A673 (cell line): ENCODE measurements at regions not wholly inside any gene's neighbourhood (a gene's known extent, or its start where the extent isn't known, plus 50 kb on each side); places are given as distances from the start of the nearest gene placed in this dataset.
"Not testable (repeated sequence)": the region's sequence is repeated elsewhere in the genome, so short reads cannot be mapped to it uniquely, and the experiment has no call there.

ENCODE experiments used
- BruUV-seq: library from RNA; stranded (reverse); fragments of 400-500 nt; replicated peaks from 2 replicates; lab custom pipeline; 2021; lab: Mats Ljungman, UMichigan
- CTCF ChIA-PET: fragments of 300-600 bp; sonication (Branson Sonifier 250); formaldehyde crosslinking; loops from one replicate; lab custom pipeline; 2022; ENCODE audit warnings: antibody characterized with exemption; lab: Charles Lee
- POLR2A ChIA-PET: fragments of 300-600 bp; sonication (Branson Sonifier 250); formaldehyde crosslinking; loops from one replicate; lab custom pipeline; 2022; ENCODE audit warnings: antibody characterized with exemption; ENCODE audit not compliant: low non-redundant PET; lab: Charles Lee
- DNase-seq: peaks from one replicate; pipeline ENCODE4 v3.0.0-alpha.2; 2015; ENCODE audit warnings: low spot score
- H3K27ac ChIP-seq: fragments of 200-600 bp; sonication (generic); 2 replicates; pipeline ENCODE4 v1.5.1; 2016; ENCODE audit warnings: mixed run types, low read depth, mild to moderate bottlenecking, mixed read lengths, antibody characterized with exemption, low read length; ENCODE audit not compliant: poor library complexity, severe bottlenecking
- H3K27me3 ChIP-seq: fragments of 200-600 bp; sonication (generic); replicated peaks from 2 replicates; pipeline ENCODE4 v1.6.1; 2017; ENCODE audit warnings: mixed run types, low read depth, mild to moderate bottlenecking, mixed read lengths, antibody characterized with exemption, low read length; ENCODE audit not compliant: insufficient read depth, poor library complexity
- H3K36me3 ChIP-seq: fragments of 200-600 bp; sonication (generic); 2 replicates; pipeline ENCODE4 v1.6.1; 2016; ENCODE audit warnings: mixed run types, mild to moderate bottlenecking, mixed read lengths, antibody characterized with exemption, low read length; ENCODE audit not compliant: insufficient read depth, poor library complexity, severe bottlenecking
- H3K4me1 ChIP-seq: fragments of 200-600 bp; sonication (generic); 2 replicates; pipeline ENCODE4 v1.6.1; 2017; ENCODE audit warnings: mixed run types, mild to moderate bottlenecking, mixed read lengths, antibody characterized with exemption, low read length; ENCODE audit not compliant: insufficient read depth, poor library complexity, severe bottlenecking
- H3K4me3 ChIP-seq: fragments of 200-600 bp; sonication (generic); 2 replicates; pipeline ENCODE4 v1.5.1; 2016; ENCODE audit warnings: low read depth, mixed run types, mild to moderate bottlenecking, mixed read lengths, low read length; ENCODE audit not compliant: poor library complexity, severe bottlenecking
- H3K9me3 ChIP-seq: fragments of 200-600 bp; sonication (generic); 2 replicates; pipeline ENCODE4 v1.6.1; 2016; ENCODE audit warnings: mixed run types, low read depth, mild to moderate bottlenecking, mixed read lengths, antibody characterized with exemption, low read length; ENCODE audit not compliant: poor library complexity, severe bottlenecking
- EZH2 ChIP-seq: fragments of 200-600 bp; sonication (generic); IDR thresholded peaks from 2 replicates; pipeline ENCODE4 v1.6.1; 2017; ENCODE audit warnings: borderline replicate concordance, low read depth, mild to moderate bottlenecking, mixed read lengths, antibody characterized with exemption, low read length; ENCODE audit not compliant: poor library complexity, severe bottlenecking
- intact Hi-C: fragments of 100-400 bp; cut with micrococcal nuclease; formaldehyde crosslinking; loops from one replicate; pipeline ENCODE4 v1.10.0; 2022; ENCODE audit not compliant: unreplicated experiment
- TF ChIP-seq, protein P1 (sequence below): fragments of 300-800, 200-600 bp; sonication (generic); conservative IDR thresholded peaks from 2 replicates; pipeline ENCODE4 v1.5.1; 2017; ENCODE audit warnings: low read depth, mild to moderate bottlenecking, antibody characterized with exemption, low read length, moderate library complexity, mixed read lengths

DNA sequence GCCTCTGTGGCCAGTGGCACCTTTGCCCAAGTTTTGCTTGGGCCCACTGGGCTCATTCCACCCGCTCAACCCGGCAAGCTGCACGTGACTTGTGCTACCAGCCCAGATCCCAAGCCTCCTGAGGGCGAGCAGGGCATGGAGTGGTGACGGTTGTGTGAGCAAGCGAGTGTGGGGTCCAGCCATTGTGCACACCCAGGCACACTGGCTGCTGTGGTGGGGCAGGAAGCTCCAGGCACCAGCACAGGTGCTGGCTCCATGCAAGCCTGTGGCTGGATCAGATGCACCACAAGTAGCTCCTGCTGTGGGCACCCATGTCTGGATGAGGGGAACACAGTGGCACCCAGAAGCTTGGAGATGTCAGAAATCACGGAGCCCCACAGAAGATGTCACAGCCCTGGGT is 557.0 kb upstream of the GNPDA2 start:
- no peak for DNase-seq
- intact Hi-C loops, result no loop called here
- ChIA-PET POLR2A (no interaction called here), CTCF (no interaction called here)
- no TSS peak for BruUV-seq
- no peaks in the 10 kb centered on the region for H3K9me3 ChIP-seq
- TF ChIP-seq EZH2, result no peak
- TF ChIP-seq, protein P1, sequence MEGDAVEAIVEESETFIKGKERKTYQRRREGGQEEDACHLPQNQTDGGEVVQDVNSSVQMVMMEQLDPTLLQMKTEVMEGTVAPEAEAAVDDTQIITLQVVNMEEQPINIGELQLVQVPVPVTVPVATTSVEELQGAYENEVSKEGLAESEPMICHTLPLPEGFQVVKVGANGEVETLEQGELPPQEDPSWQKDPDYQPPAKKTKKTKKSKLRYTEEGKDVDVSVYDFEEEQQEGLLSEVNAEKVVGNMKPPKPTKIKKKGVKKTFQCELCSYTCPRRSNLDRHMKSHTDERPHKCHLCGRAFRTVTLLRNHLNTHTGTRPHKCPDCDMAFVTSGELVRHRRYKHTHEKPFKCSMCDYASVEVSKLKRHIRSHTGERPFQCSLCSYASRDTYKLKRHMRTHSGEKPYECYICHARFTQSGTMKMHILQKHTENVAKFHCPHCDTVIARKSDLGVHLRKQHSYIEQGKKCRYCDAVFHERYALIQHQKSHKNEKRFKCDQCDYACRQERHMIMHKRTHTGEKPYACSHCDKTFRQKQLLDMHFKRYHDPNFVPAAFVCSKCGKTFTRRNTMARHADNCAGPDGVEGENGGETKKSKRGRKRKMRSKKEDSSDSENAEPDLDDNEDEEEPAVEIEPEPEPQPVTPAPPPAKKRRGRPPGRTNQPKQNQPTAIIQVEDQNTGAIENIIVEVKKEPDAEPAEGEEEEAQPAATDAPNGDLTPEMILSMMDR, result no peak
- H3K4me3 ChIP-seq, result no peak overlapping the region
- no peak overlapping the region for H3K27ac ChIP-seq
- H3K27me3 ChIP-seq, result no peaks in the 10 kb centered on the region
- no peaks in the 10 kb centered on the region for H3K4me1 ChIP-seq
- H3K36me3 ChIP-seq, result no peaks in the 10 kb centered on the region

DNA sequence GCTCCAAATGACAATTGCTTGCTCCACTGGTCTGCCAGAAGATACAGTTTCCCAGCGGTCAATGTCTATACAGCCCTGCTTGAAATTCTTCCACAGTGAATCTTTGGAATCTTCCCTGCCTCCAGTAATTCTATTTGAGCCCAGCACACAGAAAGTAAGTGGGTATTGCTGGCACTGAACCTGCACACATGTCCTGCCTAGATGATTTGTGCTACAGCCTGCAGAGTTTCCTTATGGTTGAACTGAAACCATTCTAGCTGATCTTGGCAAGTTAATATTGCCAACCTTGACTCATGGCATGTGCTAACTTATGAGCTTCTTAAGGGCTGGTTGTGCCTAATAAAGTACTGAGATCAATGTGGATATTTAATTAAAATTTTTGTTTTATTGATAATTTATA is 553.8 kb upstream of the GNPDA2 start:
- ChIA-PET POLR2A (no interaction called here), CTCF (no interaction called here)
- no peaks in the 10 kb centered on the region for H3K9me3 ChIP-seq
- H3K36me3 ChIP-seq, result no peaks in the 10 kb centered on the region
- no TSS peak for BruUV-seq
- intact Hi-C loops, result no loop called here
- no peak for DNase-seq
- H3K27ac ChIP-seq, result no peak overlapping the region
- TF ChIP-seq, protein P1, result no peak
- TF ChIP-seq EZH2, result no peak
- H3K4me1 ChIP-seq, result no peaks in the 10 kb centered on the region
- H3K4me3 ChIP-seq, result no peak overlapping the region
- H3K27me3 ChIP-seq, result no peaks in the 10 kb centered on the region

DNA sequence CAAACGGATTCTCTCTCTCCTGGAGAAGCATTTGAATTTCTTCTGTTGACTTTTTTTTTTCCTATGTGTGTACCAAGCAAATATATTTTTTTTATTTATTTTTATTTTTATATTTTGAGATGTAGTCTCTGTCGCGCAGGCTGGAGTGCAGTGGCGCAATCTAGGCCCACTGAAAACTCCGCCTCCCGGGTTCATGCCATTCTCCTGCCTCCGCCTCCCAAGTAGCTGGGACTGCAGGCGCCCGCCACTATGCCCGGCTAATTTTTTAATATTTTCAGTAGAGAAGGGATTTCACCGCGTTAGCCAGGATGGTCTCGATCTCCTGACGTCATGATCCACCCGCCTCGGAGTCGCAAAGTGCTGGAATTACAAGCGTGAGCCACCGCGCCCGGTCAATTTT is 549.5 kb upstream of the GNPDA2 start:
- TF ChIP-seq, protein P1, result no peak
- TF ChIP-seq EZH2, result no peak
- DNase-seq, result no peak
- H3K27ac ChIP-seq, result no peak overlapping the region
- CTCF ChIA-PET, result no interaction called here
- H3K4me3 ChIP-seq, result no peak overlapping the region
- H3K4me1 ChIP-seq, result no peaks in the 10 kb centered on the region
- BruUV-seq, result no TSS peak
- H3K36me3 ChIP-seq, result no peaks in the 10 kb centered on the region
- POLR2A ChIA-PET, result no interaction called here
- H3K27me3 ChIP-seq, result no peaks in the 10 kb centered on the region
- no peaks in the 10 kb centered on the region for H3K9me3 ChIP-seq
- intact Hi-C loops, result no loop called here

DNA sequence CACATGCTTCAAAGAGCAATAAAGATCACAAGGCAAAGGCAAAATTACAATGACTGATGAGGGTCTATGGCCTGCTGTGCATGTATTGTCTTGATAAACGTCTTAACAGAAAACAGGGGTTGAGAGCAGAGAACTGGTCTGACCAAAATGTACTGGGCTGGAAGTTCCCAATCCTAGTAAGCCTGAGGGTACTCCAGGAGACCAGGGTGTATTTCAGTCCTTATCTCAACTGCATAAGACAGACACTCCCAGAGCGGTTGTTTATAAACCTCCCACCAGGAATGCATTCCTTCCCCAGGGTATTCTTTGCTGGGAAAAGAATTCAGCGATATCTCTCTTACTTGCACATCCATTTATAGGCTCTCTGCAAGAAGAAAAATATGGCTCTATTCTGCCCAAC is 521.8 kb upstream of the GNPDA2 start:
- CTCF ChIA-PET, H3K9me3 ChIP-seq, intact Hi-C loops, DNase-seq, H3K36me3 ChIP-seq, H3K27me3 ChIP-seq, H3K4me1 ChIP-seq, H3K27ac ChIP-seq, BruUV-seq, POLR2A ChIA-PET, H3K4me3 ChIP-seq: not testable (repeated sequence)
